Tibial nerve (tissue), 4 donors: ENCODE measurements at regions not wholly inside any gene's neighbourhood (a gene's known extent, or its start where the extent isn't known, plus 50 kb on each side); places are given as distances from the start of the nearest gene placed in this dataset.

ENCODE experiments used
- CTCF ChIP-seq, 5 experiments: fragments of 200-600 bp in 3 of 5; fragments of 450-650 bp in 2 of 5; sonication (generic) in 3 of 5; IDR thresholded peaks; one replicate each; pipeline ENCODE4 v1.5.1; 2016 to 2019; ENCODE audit warnings: antibody characterized with exemption in 5 of 5, mild to moderate bottlenecking in 3 of 5, moderate library complexity in 2 of 5
- EP300 ChIP-seq, 2 donors: sonication (generic); formaldehyde crosslinking; IDR thresholded peaks; one replicate each; pipeline ENCODE4 v1.6.1; 2017; ENCODE audit warnings: antibody characterized with exemption in 2 of 2, mild to moderate bottlenecking in 1 of 2
- POLR2A ChIP-seq, 2 donors: fragments of 450-650 bp; IDR thresholded peaks; one replicate each; pipeline ENCODE4 v1.6.1; 2017; ENCODE audit warnings: antibody characterized with exemption in 2 of 2, mild to moderate bottlenecking in 2 of 2, moderate library complexity in 2 of 2

DNA sequence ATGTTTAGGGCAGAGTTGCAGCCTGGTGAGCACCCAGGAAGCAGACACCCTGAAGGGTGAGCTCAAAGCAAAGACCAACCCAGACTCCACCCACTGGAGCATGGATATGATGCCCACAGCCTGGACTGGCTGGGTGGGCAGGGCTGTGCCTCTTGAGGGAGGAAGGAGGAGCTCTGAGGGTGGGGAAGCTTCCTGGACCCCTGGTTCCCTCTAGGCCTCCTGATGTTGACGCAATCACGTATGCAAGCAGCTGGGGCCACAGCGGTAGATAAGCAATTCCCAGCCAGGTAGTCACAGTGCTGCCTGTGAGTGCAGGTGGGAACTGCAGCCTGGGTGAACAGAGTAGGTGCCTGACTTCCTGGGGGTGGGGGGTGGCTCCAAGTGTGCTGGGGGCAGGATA, 271.5 kb downstream of the CDK5RAP2 start:
- TF ChIP-seq CTCF (IDR thresholded peaks at IDR 0.05) (no peak), POLR2A (IDR thresholded peaks at IDR 0.05) (no peak), EP300 (IDR thresholded peaks at IDR 0.05) (no peak)
